ENCODE measurements at regions not wholly inside any gene's neighbourhood (a gene's known extent, or its start where the extent isn't known, plus 50 kb on each side); places are given as distances from the start of the nearest gene placed in this dataset.

GRCh38 chr20:52896348-52896747 is 75.8 kb upstream of the TSHZ2 start:
- H3K36me3 ChIP-seq (ENCODE audit: control insufficient read depth in 4 of 4, insufficient read depth in 3 of 4, low read depth in 1 of 4, low read length in 3 of 4), result peaks cover 0 to 2% (median 0%) of the 10 kb centered on the region in 4 donors
- H3K4me1 ChIP-seq (ENCODE audit: control insufficient read depth in 4 of 4, insufficient read depth in 4 of 4, low read length in 3 of 4), result no peaks in the 10 kb centered on the region
- TF ChIP-seq RXRA (IDR thresholded peaks at IDR 0.05) (no peak), SP1 (IDR thresholded peaks at IDR 0.05) (no peak), TAF1 (conservative IDR thresholded peaks at IDR 0.05) (no peak), NR2F2 (IDR thresholded peaks at IDR 0.05) (no peak)
- WGBS, result 64% methylated on average over 3 of the region's 3 CpGs
- H3K27ac ChIP-seq (ENCODE audit: low read depth in 1 of 2, low read length in 2 of 2), result no peak overlapping the region
- no peak for DNase-seq (ENCODE audit: low spot score)
- no peaks in the 10 kb centered on the region for H3K27me3 ChIP-seq (ENCODE audit: control insufficient read depth in 4 of 4, insufficient read depth in 4 of 4, low read length in 3 of 4)
- H3K9me3 ChIP-seq (ENCODE audit: control insufficient read depth in 4 of 4, low read length in 3 of 4), result no peaks in the 10 kb centered on the region
- H3K9ac ChIP-seq (ENCODE audit: low read depth in 1 of 2, low read length in 2 of 2), result no peak overlapping the region
- H3K4me3 ChIP-seq (ENCODE audit: low read depth in 1 of 3, low read length in 3 of 3), result no peak overlapping the region

GRCh38 chr20:52895701-52896100 is 76.5 kb upstream of the TSHZ2 start:
- no peak overlapping the region for H3K9ac ChIP-seq (ENCODE audit: low read depth in 1 of 2, low read length in 2 of 2)
- DNase-seq (ENCODE audit: low spot score), result no peak
- peaks cover 0 to 2% (median 0%) of the 10 kb centered on the region in 4 donors for H3K36me3 ChIP-seq (ENCODE audit: control insufficient read depth in 4 of 4, insufficient read depth in 3 of 4, low read depth in 1 of 4, low read length in 3 of 4)
- 78% methylated on average over 8 of the region's 8 CpGs for WGBS
- H3K9me3 ChIP-seq (ENCODE audit: control insufficient read depth in 4 of 4, low read length in 3 of 4), result no peaks in the 10 kb centered on the region
- no peaks in the 10 kb centered on the region for H3K4me1 ChIP-seq (ENCODE audit: control insufficient read depth in 4 of 4, insufficient read depth in 4 of 4, low read length in 3 of 4)
- TF ChIP-seq RAD21 (IDR thresholded peaks at IDR 0.05), result no peak
- no peak for TF ChIP-seq CTCF (IDR thresholded peaks at IDR 0.05; ENCODE audit: low read depth, low read length, missing input control)
- TF ChIP-seq, protein P1, sequence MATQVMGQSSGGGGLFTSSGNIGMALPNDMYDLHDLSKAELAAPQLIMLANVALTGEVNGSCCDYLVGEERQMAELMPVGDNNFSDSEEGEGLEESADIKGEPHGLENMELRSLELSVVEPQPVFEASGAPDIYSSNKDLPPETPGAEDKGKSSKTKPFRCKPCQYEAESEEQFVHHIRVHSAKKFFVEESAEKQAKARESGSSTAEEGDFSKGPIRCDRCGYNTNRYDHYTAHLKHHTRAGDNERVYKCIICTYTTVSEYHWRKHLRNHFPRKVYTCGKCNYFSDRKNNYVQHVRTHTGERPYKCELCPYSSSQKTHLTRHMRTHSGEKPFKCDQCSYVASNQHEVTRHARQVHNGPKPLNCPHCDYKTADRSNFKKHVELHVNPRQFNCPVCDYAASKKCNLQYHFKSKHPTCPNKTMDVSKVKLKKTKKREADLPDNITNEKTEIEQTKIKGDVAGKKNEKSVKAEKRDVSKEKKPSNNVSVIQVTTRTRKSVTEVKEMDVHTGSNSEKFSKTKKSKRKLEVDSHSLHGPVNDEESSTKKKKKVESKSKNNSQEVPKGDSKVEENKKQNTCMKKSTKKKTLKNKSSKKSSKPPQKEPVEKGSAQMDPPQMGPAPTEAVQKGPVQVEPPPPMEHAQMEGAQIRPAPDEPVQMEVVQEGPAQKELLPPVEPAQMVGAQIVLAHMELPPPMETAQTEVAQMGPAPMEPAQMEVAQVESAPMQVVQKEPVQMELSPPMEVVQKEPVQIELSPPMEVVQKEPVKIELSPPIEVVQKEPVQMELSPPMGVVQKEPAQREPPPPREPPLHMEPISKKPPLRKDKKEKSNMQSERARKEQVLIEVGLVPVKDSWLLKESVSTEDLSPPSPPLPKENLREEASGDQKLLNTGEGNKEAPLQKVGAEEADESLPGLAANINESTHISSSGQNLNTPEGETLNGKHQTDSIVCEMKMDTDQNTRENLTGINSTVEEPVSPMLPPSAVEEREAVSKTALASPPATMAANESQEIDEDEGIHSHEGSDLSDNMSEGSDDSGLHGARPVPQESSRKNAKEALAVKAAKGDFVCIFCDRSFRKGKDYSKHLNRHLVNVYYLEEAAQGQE (IDR thresholded peaks at IDR 0.05), result no peak
- no peak for TF ChIP-seq GABPA (IDR thresholded peaks at IDR 0.05 in 1 of 2, conservative IDR thresholded peaks at IDR 0.05 in 1 of 2)
- H3K4me3 ChIP-seq (ENCODE audit: low read depth in 1 of 3, low read length in 3 of 3), result no peak overlapping the region
- no peak overlapping the region for H3K27ac ChIP-seq (ENCODE audit: low read depth in 1 of 2, low read length in 2 of 2)
- H3K27me3 ChIP-seq (ENCODE audit: control insufficient read depth in 4 of 4, insufficient read depth in 4 of 4, low read length in 3 of 4), result no peaks in the 10 kb centered on the region

- TF ChIP-seq YY1 (IDR thresholded peaks at IDR 0.05) (no peak), CTCF (IDR thresholded peaks at IDR 0.05; ENCODE audit: low read depth, low read length, missing input control) (no peak)
- H3K9ac ChIP-seq (ENCODE audit: low read depth in 1 of 2, low read length in 2 of 2), result no peak overlapping the region
- DNase-seq (ENCODE audit: low spot score), result no peak
- H3K4me3 ChIP-seq (ENCODE audit: low read depth in 1 of 3, low read length in 3 of 3), result no peak overlapping the region
- WGBS, result 83% methylated on average over 7 of the region's 7 CpGs
- H3K4me1 ChIP-seq (ENCODE audit: control insufficient read depth in 4 of 4, insufficient read depth in 4 of 4, low read length in 3 of 4), result no peaks in the 10 kb centered on the region
- H3K9me3 ChIP-seq (ENCODE audit: control insufficient read depth in 4 of 4, low read length in 3 of 4), result no peaks in the 10 kb centered on the region
- peaks cover 0 to 2% (median 0%) of the 10 kb centered on the region in 4 donors for H3K36me3 ChIP-seq (ENCODE audit: control insufficient read depth in 4 of 4, insufficient read depth in 3 of 4, low read depth in 1 of 4, low read length in 3 of 4)
- H3K27me3 ChIP-seq (ENCODE audit: control insufficient read depth in 4 of 4, insufficient read depth in 4 of 4, low read length in 3 of 4), result no peaks in the 10 kb centered on the region
- no peak overlapping the region for H3K27ac ChIP-seq (ENCODE audit: low read depth in 1 of 2, low read length in 2 of 2)
Measured at GRCh38 chr20:52895235-52895634, 76.9 kb upstream of the TSHZ2 start.
